NCI-H524 treated with DMSO at 0.1 percent for 48 hours (cell line): ENCODE measurements at regions not wholly inside any gene's neighbourhood (a gene's known extent, or its start where the extent isn't known, plus 50 kb on each side); places are given as distances from the start of the nearest gene placed in this dataset.
"Not testable (repeated sequence)": the region's sequence is repeated elsewhere in the genome, so short reads cannot be mapped to it uniquely, and the experiment has no call there.

Experiments
- DNase-seq: peaks from one replicate; lab custom pipeline; 2025; lab: John Stamatoyannopoulos, UW

GRCh38 chrX:40373025-40373424, 207.7 kb upstream of the ATP6AP2 start:
- DNase-seq: no peak

- no peak for DNase-seq
Observed at GRCh38 chrX:40371376-40371775, 209.4 kb upstream of the ATP6AP2 start.

- no peak for DNase-seq
Observed at GRCh38 chrX:40368611-40369061, 212.1 kb upstream of the ATP6AP2 start.

GRCh38 chrX:40366661-40367060, 214.1 kb upstream of the ATP6AP2 start:
- DNase-seq: no peak

- DNase-seq: not testable (repeated sequence)
Observed at GRCh38 chrX:40362291-40362690, 218.5 kb upstream of the ATP6AP2 start.

GRCh38 chrX:40360557-40360956, 220.2 kb upstream of the ATP6AP2 start:
- DNase-seq: no peak

GRCh38 chrX:40359593-40359992, 221.2 kb upstream of the ATP6AP2 start:
- DNase-seq: no peak

- no peak for DNase-seq
Observed at GRCh38 chrX:40358994-40359393, 221.8 kb upstream of the ATP6AP2 start.

- DNase-seq: no peak
Observed at GRCh38 chrX:40349251-40349650, 231.5 kb upstream of the ATP6AP2 start.

GRCh38 chrX:40346379-40346778, 234.4 kb upstream of the ATP6AP2 start:
- DNase-seq: no peak

- no peak for DNase-seq
Observed at GRCh38 chrX:40343319-40343718, 237.5 kb upstream of the ATP6AP2 start.

- DNase-seq: no peak
Observed at GRCh38 chrX:40340116-40340515, 240.7 kb upstream of the ATP6AP2 start.

GRCh38 chrX:40333344-40333743, 235.6 kb upstream of the BCOR start:
- DNase-seq: no peak

- no peak for DNase-seq
Observed at GRCh38 chrX:40331762-40332161, 234.0 kb upstream of the BCOR start.

GRCh38 chrX:40331353-40331752, 233.6 kb upstream of the BCOR start:
- DNase-seq: no peak

GRCh38 chrX:40329616-40330015, 231.9 kb upstream of the BCOR start:
- no peak for DNase-seq

GRCh38 chrX:40327085-40327484, 229.3 kb upstream of the BCOR start:
- no peak for DNase-seq

GRCh38 chrX:40326186-40326965, 228.6 kb upstream of the BCOR start:
- DNase-seq: no peak

GRCh38 chrX:40325161-40325560, 227.4 kb upstream of the BCOR start:
- no peak for DNase-seq

GRCh38 chrX:40323977-40324376, 226.2 kb upstream of the BCOR start:
- DNase-seq: no peak

- no peak for DNase-seq
Observed at GRCh38 chrX:40320819-40321218, 223.1 kb upstream of the BCOR start.

- no peak for DNase-seq
Observed at GRCh38 chrX:40318801-40319200, 221.0 kb upstream of the BCOR start.

GRCh38 chrX:40318076-40318475, 220.3 kb upstream of the BCOR start:
- peak; percentile 73 for DNase-seq

GRCh38 chrX:40316502-40316901, 218.7 kb upstream of the BCOR start:
- DNase-seq: no peak
